Esophagus (tissue), 2 donors: ENCODE measurements at regions not wholly inside any gene's neighbourhood (a gene's known extent, or its start where the extent isn't known, plus 50 kb on each side); places are given as distances from the start of the nearest gene placed in this dataset.

Experiments used
- H3K27ac ChIP-seq, 2 donors: one replicate each; pipeline ENCODE4 v1.5.1; 2013; ENCODE audit warnings: low read depth in 2 of 2, mild to moderate bottlenecking in 2 of 2, inconsistent platforms in 1 of 2, low read length in 1 of 2, moderate library complexity in 1 of 2
- H3K27me3 ChIP-seq, 2 donors: one replicate each; pipeline ENCODE4 v1.6.1; 2013; ENCODE audit warnings: low read length in 2 of 2, control low read depth in 1 of 2, mild to moderate bottlenecking in 1 of 2; ENCODE audit not compliant: insufficient read depth in 2 of 2, control insufficient read depth in 1 of 2
- H3K36me3 ChIP-seq, 2 donors: one replicate each; pipeline ENCODE4 v1.6.1; 2013; ENCODE audit warnings: low read length in 1 of 2; ENCODE audit not compliant: control insufficient read depth in 2 of 2, insufficient read depth in 2 of 2
- H3K4me1 ChIP-seq, 2 donors: one replicate each; pipeline ENCODE4 v1.6.1; 2013; ENCODE audit warnings: low read length in 1 of 2; ENCODE audit not compliant: control insufficient read depth in 2 of 2, insufficient read depth in 2 of 2
- H3K4me3 ChIP-seq, 2 donors: one replicate each; pipeline ENCODE4 v1.5.1; 2013; ENCODE audit warnings: low read length in 2 of 2, mild to moderate bottlenecking in 2 of 2, low read depth in 1 of 2, moderate library complexity in 1 of 2
- H3K9me3 ChIP-seq, 2 donors: one replicate each; pipeline ENCODE4 v1.6.1; 2013; ENCODE audit warnings: mild to moderate bottlenecking in 2 of 2, low read depth in 1 of 2, low read length in 1 of 2, moderate library complexity in 1 of 2; ENCODE audit not compliant: control insufficient read depth in 2 of 2, insufficient read depth in 1 of 2
- WGBS, 2 donors: extraction: QIAGEN DNeasy Blood & Tissue Kit; methylation state at CpG; one replicate each; pipeline ENCODE4 v1.1.7; 2013; 5-methylcytosine and 5-hydroxymethylcytosine counted together
- donor health status: healthy with polysubstance abuse.
- donor health status: Bipolar disorder and iron deficiency.

DNA sequence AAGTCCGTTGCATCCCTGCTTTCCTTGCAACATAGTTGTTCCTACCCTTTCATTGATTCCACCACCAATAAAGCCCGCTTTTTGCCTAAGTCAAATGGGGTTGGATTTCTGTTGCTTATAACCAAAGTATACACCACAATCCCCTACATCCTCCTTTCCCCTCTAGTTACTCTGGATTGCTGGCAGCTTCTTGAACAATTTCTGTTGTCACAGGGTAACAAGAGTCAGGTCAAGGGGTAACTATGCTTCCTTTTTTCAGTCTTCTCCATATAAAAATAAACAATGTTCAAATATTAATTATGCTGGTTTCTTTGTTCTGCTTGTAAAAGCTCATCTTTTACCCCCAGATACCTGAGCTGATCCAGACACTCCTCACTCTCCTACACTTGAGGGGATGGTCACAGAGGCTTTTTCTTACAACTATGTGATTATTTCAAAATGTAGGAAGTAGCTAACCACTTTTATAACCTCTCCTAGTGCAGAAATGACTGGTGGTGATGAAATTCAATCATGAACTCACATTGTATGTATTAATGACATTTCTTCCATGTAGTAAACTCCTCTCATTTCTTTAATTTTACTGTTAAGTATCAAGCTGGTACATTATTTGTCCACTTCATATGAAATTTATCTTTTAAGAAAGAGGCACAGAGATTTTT is 136.5 kb downstream of the SNX18 start:
- WGBS, 2 donors: 85 to 94% methylated on average over 2 of the region's 2 CpGs
- no peaks in the 10 kb centered on the region for H3K36me3 ChIP-seq
- H3K4me3 ChIP-seq: no peak overlapping the region
- H3K27me3 ChIP-seq: no peaks in the 10 kb centered on the region
- H3K4me1 ChIP-seq: no peaks in the 10 kb centered on the region
- no peaks in the 10 kb centered on the region for H3K9me3 ChIP-seq
- H3K27ac ChIP-seq: no peak overlapping the region

DNA sequence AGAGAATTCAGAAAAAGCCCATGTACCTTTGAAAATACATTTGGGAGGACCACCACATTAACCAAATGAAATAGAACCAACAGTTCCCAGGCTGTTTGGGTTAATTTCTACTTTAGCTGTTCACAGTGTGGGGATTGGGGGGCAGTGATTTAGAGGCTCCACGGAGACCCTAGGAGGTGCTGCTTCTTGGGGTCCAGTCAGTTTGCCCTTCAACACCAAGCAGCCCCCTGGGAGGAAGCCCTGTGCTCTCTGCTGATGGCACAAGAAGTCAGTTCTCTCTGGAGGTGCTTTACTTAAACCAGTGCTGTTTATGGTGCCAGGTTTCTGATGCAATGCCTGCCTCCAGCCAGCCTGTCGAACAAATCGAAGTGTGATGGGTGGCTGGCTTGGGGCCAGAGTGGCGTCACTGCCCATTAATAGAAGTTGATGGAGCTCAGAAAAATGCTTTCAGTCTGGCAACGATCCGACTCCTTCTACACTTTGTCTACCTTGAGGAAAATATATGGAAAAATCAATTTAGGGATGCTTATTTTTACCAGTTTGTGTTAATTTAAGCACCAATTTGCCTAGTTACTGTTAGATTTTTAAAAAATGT is 134.0 kb downstream of the SNX18 start:
- Histone ChIP-seq H3K27ac (no peak overlapping the region), H3K27me3 (no peaks in the 10 kb centered on the region), H3K4me3 (no peak overlapping the region), H3K9me3 (no peaks in the 10 kb centered on the region), H3K4me1 (peaks cover 0 to 2% of the 10 kb centered on the region in 2 donors), H3K36me3 (no peaks in the 10 kb centered on the region)
- 39 to 48% methylated on average over 6 of the region's 6 CpGs for WGBS, 2 donors

DNA sequence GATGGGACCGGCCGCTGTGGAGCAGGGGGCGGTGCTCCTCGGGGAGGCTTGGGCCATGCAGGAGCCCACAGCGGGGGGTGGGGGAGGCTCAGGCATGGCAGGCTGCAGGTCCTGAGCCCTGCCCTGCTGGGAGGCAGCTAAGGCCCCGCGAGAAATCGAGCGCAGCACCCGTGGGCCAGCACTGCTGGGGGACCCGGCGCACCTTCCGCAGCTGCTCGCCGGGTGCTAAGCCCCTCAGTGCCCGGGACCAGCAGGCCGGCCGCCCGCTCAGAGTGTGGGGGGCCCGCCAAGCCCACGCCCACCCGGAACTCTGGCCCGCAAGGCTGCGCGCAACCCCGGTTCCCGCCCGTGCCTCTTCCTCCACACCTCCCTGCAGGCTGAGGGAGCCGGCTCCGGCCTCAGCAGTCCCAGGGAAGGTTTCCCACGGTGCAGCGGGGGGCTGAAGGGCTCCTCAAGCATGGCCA is 131.5 kb downstream of the SNX18 start:
- Histone ChIP-seq H3K4me1 (peaks cover 0 to 4% of the 10 kb centered on the region in 2 donors), H3K4me3 (no peak overlapping the region), H3K27ac (no peak overlapping the region), H3K27me3 (no peaks in the 10 kb centered on the region), H3K9me3 (no peaks in the 10 kb centered on the region), H3K36me3 (no peaks in the 10 kb centered on the region)
- 96 to 97% methylated on average over 14 to 32 of the region's 32 CpGs for WGBS, 2 donors

- Histone ChIP-seq H3K27me3 (no peaks in the 10 kb centered on the region), H3K9me3 (no peaks in the 10 kb centered on the region), H3K36me3 (no peaks in the 10 kb centered on the region), H3K4me3 (no peak overlapping the region), H3K4me1 (peaks cover 0 to 6% of the 10 kb centered on the region in 2 donors), H3K27ac (peak overlapping the region; percentile 83 to 85)
- WGBS, 2 donors: 28 to 36% methylated on average over 14 of the region's 14 CpGs
These were observed 129.0 kb downstream of the SNX18 start for GRCh38 chr5:54646356-54647101.

DNA sequence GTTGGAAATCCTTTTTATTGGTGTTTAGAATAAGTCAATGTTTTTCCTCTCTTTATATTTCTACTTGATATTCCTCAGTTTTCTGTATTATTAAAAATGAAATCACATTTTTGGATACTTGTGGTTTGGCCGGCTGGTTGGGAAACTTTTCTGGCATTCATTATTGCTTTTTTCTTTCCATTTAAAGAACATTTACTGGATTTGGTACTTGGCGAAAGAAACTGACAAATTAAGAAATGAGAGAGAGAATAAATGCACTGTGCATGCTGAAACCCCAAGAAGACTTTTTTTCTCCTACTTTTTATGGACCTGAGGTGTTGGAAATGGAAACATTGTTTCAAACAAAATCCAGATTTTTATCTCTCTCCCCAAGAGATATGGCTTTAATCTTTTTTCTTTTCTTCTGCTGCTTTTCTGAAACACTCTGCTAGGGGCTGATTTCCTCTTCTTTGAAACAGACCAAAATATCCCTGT is 128.4 kb downstream of the SNX18 start:
- H3K36me3 ChIP-seq: no peaks in the 10 kb centered on the region
- peaks cover 0 to 6% of the 10 kb centered on the region in 2 donors for H3K4me1 ChIP-seq
- 59 to 68% methylated on average over 2 of the region's 2 CpGs for WGBS, 2 donors
- H3K9me3 ChIP-seq: no peaks in the 10 kb centered on the region
- H3K27ac ChIP-seq: peak overlapping the region; percentile 83 to 85
- no peak overlapping the region for H3K4me3 ChIP-seq
- no peaks in the 10 kb centered on the region for H3K27me3 ChIP-seq

- Histone ChIP-seq H3K9me3 (no peaks in the 10 kb centered on the region), H3K27ac (no peak overlapping the region), H3K4me3 (no peak overlapping the region), H3K36me3 (no peaks in the 10 kb centered on the region), H3K27me3 (no peaks in the 10 kb centered on the region), H3K4me1 (peaks cover 0 to 6% of the 10 kb centered on the region in 2 donors)
- 62 to 71% methylated on average over 4 of the region's 4 CpGs for WGBS, 2 donors
These were observed 126.7 kb downstream of the SNX18 start for GRCh38 chr5:54644226-54644625.

DNA sequence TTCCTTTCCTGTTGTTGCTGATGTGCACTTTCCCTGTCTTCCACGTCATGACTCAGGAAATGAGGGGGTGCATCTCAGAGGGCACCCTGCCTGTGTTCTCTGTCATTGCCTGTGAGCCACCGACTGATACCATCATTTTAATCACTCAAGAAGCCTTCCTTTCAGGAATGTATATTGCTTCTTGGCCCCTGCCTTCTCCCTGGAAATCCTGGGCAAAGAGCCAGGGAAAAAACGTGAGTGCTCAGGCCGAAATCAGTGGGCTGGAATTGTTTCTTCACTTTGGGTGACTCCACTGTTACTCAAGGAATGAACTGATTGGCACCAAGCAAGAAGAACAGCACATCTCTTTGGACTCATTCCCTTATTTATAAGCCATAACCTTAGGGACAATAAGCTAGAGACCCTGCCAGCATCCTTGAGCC is 126.1 kb downstream of the SNX18 start:
- H3K9me3 ChIP-seq: no peaks in the 10 kb centered on the region

GRCh38 chr5:54639621-54640020 is 122.1 kb downstream of the SNX18 start:
- H3K4me3 ChIP-seq: no peak overlapping the region
- WGBS, 2 donors: 81 to 89% methylated on average over 5 of the region's 5 CpGs
- no peaks in the 10 kb centered on the region for H3K36me3 ChIP-seq
- no peaks in the 10 kb centered on the region for H3K9me3 ChIP-seq
- H3K27me3 ChIP-seq: no peaks in the 10 kb centered on the region
- H3K27ac ChIP-seq: no peak overlapping the region
- peaks cover 0 to 2% of the 10 kb centered on the region in 2 donors for H3K4me1 ChIP-seq

More for the DNA sequence above, 126.1 kb downstream of the SNX18 start:
- Histone ChIP-seq H3K36me3 (no peaks in the 10 kb centered on the region), H3K27me3 (no peaks in the 10 kb centered on the region), H3K27ac (no peak overlapping the region), H3K4me3 (no peak overlapping the region), H3K4me1 (peaks cover 0 to 6% of the 10 kb centered on the region in 2 donors)
- WGBS, 2 donors: 25 to 35% methylated on average over 4 of the region's 4 CpGs

- Histone ChIP-seq H3K27me3 (no peaks in the 10 kb centered on the region), H3K27ac (no peak overlapping the region), H3K4me1 (no peaks in the 10 kb centered on the region), H3K36me3 (no peaks in the 10 kb centered on the region), H3K9me3 (no peaks in the 10 kb centered on the region), H3K4me3 (no peak overlapping the region)
- 59 to 61% methylated on average over 2 of the region's 2 CpGs for WGBS, 2 donors
These were observed 120.5 kb downstream of the SNX18 start for GRCh38 chr5:54638106-54638505.
